HL-60 (cell line): ENCODE measurements at regions not wholly inside any gene's neighbourhood (a gene's known extent, or its start where the extent isn't known, plus 50 kb on each side); places are given as distances from the start of the nearest gene placed in this dataset.

ENCODE experiments used
- DNase-seq, 2 experiments: peaks; one replicate each; pipeline ENCODE4 v3.0.0-alpha.2; 2010 to 2020; ENCODE audit warnings: low read depth in 1 of 2, low spot score in 1 of 2
- H3K27ac ChIP-seq: fragments of 250-450 bp; sonication (Bioruptor Pico); replicated peaks from 2 replicates; pipeline ENCODE4 v1.5.1; 2020; ENCODE audit warnings: mild to moderate bottlenecking, moderate library complexity
- H3K27me3 ChIP-seq: fragments of 250-450 bp; sonication (Bioruptor Pico); 2 replicates; pipeline ENCODE4 v1.5.1; 2021; ENCODE audit warnings: mild to moderate bottlenecking, moderate library complexity; ENCODE audit not compliant: insufficient read depth, poor library complexity, severe bottlenecking
- H3K4me3 ChIP-seq: replicated peaks from 2 replicates; pipeline ENCODE4 v1.5.1; 2011; ENCODE audit warnings: mild to moderate bottlenecking, control low read depth, low read length; ENCODE audit not compliant: insufficient read depth
- GABPA ChIP-seq: IDR thresholded peaks from 2 replicates; pipeline ENCODE4 v1.6.1; 2012; ENCODE audit warnings: low read depth
- POLR2AphosphoS5 ChIP-seq: IDR thresholded peaks from 2 replicates; pipeline ENCODE4 v1.6.1; 2012; ENCODE audit warnings: low read depth
- SPI1 ChIP-seq: IDR thresholded peaks from 2 replicates; pipeline ENCODE4 v1.6.1; 2012; ENCODE audit warnings: low read depth, mild to moderate bottlenecking, borderline replicate concordance
- TF ChIP-seq, protein P1 (sequence below): IDR thresholded peaks from 2 replicates; pipeline ENCODE4 v1.6.1; 2012; ENCODE audit warnings: low read depth; ENCODE audit not compliant: insufficient replicate concordance
- TF ChIP-seq, protein P2 (sequence below): IDR thresholded peaks from one replicate; pipeline ENCODE4 v1.5.1; 2011; ENCODE audit warnings: low read length, control low read depth, inconsistent platforms; ENCODE audit not compliant: insufficient read depth

DNA sequence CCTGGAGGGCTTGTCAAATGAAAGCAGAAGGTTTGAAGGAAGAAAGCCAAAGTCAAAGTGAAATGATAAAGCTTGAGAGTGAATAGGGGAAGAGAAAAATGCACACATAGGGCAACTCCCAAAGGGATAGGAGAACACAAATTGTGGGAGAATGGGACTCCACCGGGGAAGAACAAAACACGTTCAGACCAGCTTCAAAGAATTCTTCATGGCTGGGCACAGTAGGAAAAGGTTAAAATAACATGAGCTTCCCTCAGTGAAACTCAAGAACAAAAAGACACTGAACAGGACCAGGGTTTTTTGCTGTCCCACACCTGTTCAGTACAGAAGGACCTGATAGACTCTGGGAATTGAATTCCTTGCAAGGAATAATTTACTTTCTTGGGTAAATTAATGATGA is 123.1 kb upstream of the NCKAP5 start:
- TF ChIP-seq, protein P1, sequence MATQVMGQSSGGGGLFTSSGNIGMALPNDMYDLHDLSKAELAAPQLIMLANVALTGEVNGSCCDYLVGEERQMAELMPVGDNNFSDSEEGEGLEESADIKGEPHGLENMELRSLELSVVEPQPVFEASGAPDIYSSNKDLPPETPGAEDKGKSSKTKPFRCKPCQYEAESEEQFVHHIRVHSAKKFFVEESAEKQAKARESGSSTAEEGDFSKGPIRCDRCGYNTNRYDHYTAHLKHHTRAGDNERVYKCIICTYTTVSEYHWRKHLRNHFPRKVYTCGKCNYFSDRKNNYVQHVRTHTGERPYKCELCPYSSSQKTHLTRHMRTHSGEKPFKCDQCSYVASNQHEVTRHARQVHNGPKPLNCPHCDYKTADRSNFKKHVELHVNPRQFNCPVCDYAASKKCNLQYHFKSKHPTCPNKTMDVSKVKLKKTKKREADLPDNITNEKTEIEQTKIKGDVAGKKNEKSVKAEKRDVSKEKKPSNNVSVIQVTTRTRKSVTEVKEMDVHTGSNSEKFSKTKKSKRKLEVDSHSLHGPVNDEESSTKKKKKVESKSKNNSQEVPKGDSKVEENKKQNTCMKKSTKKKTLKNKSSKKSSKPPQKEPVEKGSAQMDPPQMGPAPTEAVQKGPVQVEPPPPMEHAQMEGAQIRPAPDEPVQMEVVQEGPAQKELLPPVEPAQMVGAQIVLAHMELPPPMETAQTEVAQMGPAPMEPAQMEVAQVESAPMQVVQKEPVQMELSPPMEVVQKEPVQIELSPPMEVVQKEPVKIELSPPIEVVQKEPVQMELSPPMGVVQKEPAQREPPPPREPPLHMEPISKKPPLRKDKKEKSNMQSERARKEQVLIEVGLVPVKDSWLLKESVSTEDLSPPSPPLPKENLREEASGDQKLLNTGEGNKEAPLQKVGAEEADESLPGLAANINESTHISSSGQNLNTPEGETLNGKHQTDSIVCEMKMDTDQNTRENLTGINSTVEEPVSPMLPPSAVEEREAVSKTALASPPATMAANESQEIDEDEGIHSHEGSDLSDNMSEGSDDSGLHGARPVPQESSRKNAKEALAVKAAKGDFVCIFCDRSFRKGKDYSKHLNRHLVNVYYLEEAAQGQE = no peak
- TF ChIP-seq POLR2AphosphoS5 (no peak), SPI1 (no peak), GABPA (no peak)
- TF ChIP-seq, protein P2, sequence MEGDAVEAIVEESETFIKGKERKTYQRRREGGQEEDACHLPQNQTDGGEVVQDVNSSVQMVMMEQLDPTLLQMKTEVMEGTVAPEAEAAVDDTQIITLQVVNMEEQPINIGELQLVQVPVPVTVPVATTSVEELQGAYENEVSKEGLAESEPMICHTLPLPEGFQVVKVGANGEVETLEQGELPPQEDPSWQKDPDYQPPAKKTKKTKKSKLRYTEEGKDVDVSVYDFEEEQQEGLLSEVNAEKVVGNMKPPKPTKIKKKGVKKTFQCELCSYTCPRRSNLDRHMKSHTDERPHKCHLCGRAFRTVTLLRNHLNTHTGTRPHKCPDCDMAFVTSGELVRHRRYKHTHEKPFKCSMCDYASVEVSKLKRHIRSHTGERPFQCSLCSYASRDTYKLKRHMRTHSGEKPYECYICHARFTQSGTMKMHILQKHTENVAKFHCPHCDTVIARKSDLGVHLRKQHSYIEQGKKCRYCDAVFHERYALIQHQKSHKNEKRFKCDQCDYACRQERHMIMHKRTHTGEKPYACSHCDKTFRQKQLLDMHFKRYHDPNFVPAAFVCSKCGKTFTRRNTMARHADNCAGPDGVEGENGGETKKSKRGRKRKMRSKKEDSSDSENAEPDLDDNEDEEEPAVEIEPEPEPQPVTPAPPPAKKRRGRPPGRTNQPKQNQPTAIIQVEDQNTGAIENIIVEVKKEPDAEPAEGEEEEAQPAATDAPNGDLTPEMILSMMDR = no peak
- no peak overlapping the region for H3K4me3 ChIP-seq
- H3K27ac ChIP-seq = no peak overlapping the region
- DNase-seq = no peak
- no peaks in the 10 kb centered on the region for H3K27me3 ChIP-seq

DNA sequence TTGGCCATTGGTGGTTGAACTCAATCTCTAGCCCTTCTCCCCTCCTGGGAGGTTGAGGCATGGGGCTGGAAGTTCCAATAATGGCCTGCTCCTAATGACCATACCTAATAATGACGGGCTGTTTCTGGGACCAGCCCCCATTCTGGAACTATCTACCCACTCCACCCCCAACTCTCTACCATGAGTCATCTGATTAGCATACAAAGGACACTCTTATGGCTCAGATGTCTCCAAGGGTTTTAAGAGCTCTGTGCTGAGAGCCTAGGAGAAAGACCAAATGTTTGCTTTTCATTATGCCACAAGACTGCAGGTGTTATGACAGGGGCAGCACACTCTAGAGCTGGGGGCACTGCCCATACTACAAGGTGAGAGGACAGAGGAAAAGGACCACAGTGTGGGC is 137.0 kb upstream of the NCKAP5 start:
- no peaks in the 10 kb centered on the region for H3K27me3 ChIP-seq
- H3K27ac ChIP-seq = no peak overlapping the region
- TF ChIP-seq, protein P2 = no peak
- TF ChIP-seq GABPA (no peak), SPI1 (no peak), POLR2AphosphoS5 (no peak)
- TF ChIP-seq, protein P1 = no peak
- H3K4me3 ChIP-seq = no peak overlapping the region
- no peak for DNase-seq

DNA sequence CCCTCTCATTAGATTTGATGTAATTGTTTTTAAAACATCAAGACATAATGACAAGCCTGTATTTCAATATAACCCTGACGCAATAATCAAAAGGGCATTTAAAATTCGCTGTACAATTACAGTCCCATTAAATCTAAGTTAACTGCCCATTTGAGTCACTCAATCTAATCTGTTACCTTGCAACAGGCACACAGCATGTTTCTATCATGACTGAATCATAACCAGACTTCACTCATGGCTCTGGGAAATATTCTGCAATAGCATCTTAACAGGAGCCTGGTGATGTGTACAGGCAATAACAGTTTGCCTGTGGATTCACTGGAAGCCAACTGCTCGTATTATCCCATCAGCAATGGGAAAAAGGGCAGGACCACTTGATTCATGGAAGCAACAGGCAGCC is 142.3 kb upstream of the NCKAP5 start:
- H3K4me3 ChIP-seq = no peak overlapping the region
- no peak for TF ChIP-seq POLR2AphosphoS5
- no peak for TF ChIP-seq SPI1
- TF ChIP-seq, protein P2 = no peak
- TF ChIP-seq, protein P1 = no peak
- no peak for TF ChIP-seq GABPA
- H3K27me3 ChIP-seq = no peaks in the 10 kb centered on the region
- no peak overlapping the region for H3K27ac ChIP-seq
- no peak for DNase-seq
